Bronchial epithelial cell (primary cell): ENCODE measurements at regions not wholly inside any gene's neighbourhood (a gene's known extent, or its start where the extent isn't known, plus 50 kb on each side); places are given as distances from the start of the nearest gene placed in this dataset.
A peak's percentile ranks its signal among the peaks of the same experiment; 100 is the strongest.

Experiments
- DNase-seq: peaks from one replicate; pipeline ENCODE4 v3.0.0-alpha.2; 2010; ENCODE audit warnings: low read depth
- FAIRE-seq: peaks from 2 replicates; lab custom pipeline; 2011; peaks lifted over from hg19 to GRCh38; lab: Jason Lieb, UNC
- H3K27me3 ChIP-seq: 2 replicates; pipeline ENCODE4 v1.5.1; 2011; ENCODE audit warnings: low read length; ENCODE audit not compliant: control insufficient read depth, insufficient read depth
- H3K36me3 ChIP-seq: 2 replicates; pipeline ENCODE4 v1.5.1; 2011; ENCODE audit warnings: low read length; ENCODE audit not compliant: control insufficient read depth, insufficient read depth
- H3K4me3 ChIP-seq: 2 replicates; pipeline ENCODE4 v1.5.1; 2011; ENCODE audit warnings: mild to moderate bottlenecking, low read depth, low read length, control low read depth
- TF ChIP-seq, protein P1 (sequence below): IDR thresholded peaks from 2 replicates; pipeline ENCODE4 v1.5.1; 2011; ENCODE audit warnings: mild to moderate bottlenecking, moderate library complexity, low read length, control low read depth, inconsistent platforms; ENCODE audit not compliant: insufficient read depth, severe bottlenecking

- Histone ChIP-seq H3K4me3 (no peak overlapping the region), H3K36me3 (no peaks in the 10 kb centered on the region), H3K27me3 (no peaks in the 10 kb centered on the region)
- no peak for DNase-seq
- TF ChIP-seq, protein P1, sequence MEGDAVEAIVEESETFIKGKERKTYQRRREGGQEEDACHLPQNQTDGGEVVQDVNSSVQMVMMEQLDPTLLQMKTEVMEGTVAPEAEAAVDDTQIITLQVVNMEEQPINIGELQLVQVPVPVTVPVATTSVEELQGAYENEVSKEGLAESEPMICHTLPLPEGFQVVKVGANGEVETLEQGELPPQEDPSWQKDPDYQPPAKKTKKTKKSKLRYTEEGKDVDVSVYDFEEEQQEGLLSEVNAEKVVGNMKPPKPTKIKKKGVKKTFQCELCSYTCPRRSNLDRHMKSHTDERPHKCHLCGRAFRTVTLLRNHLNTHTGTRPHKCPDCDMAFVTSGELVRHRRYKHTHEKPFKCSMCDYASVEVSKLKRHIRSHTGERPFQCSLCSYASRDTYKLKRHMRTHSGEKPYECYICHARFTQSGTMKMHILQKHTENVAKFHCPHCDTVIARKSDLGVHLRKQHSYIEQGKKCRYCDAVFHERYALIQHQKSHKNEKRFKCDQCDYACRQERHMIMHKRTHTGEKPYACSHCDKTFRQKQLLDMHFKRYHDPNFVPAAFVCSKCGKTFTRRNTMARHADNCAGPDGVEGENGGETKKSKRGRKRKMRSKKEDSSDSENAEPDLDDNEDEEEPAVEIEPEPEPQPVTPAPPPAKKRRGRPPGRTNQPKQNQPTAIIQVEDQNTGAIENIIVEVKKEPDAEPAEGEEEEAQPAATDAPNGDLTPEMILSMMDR: no peak
- no peak for FAIRE-seq
These were observed 75.0 kb upstream of the ESX1 start for GRCh38 chrX:104329731-104330130.

GRCh38 chrX:104325213-104325585 is 70.5 kb upstream of the ESX1 start:
- Histone ChIP-seq H3K36me3 (no peaks in the 10 kb centered on the region), H3K4me3 (no peak overlapping the region), H3K27me3 (no peaks in the 10 kb centered on the region)
- TF ChIP-seq, protein P1: no peak
- peak; percentile 80 for DNase-seq
- no peak for FAIRE-seq

GRCh38 chrX:104324461-104325212 is 69.9 kb upstream of the ESX1 start:
- no peaks in the 10 kb centered on the region for H3K36me3 ChIP-seq
- DNase-seq: no peak
- no peaks in the 10 kb centered on the region for H3K27me3 ChIP-seq
- no peak for FAIRE-seq
- no peak overlapping the region for H3K4me3 ChIP-seq
- TF ChIP-seq, protein P1: no peak

- no peaks in the 10 kb centered on the region for H3K36me3 ChIP-seq
- TF ChIP-seq, protein P1: no peak
- FAIRE-seq (no peak), DNase-seq (no peak)
- no peak overlapping the region for H3K4me3 ChIP-seq
- H3K27me3 ChIP-seq: no peaks in the 10 kb centered on the region
These were observed 64.6 kb upstream of the ESX1 start for GRCh38 chrX:104319346-104319745.

DNA sequence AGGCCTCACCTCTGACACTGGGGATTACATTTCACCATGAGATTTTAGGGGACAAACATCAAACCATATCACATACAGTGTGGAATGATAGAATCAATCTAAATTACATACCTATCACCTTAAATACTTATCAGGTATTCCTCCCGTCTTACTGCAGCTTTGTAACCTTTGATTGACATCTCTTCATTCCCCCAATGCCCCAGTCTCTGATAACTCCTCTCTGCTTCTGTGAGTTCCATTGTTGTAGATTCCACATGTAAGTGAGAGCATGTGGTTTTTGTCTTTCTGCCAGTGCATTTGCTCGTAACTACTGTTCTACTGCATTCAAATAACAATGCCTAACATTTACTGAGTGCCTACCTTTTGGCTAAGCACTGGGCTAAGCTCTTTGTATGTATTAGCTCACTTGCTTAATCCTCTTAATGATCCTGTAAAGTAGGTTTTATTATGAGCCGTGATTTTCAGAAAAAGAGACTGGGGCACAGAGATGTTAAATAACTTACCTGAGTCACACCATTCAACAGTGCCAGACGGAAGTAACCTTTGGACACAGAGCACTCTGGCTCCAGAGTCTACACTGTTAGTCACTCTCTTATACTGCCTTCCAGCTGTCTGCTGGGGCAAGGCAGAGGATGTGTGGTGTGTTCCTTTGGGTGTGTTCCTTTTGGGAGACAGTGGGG is 63.7 kb upstream of the ESX1 start:
- Histone ChIP-seq H3K36me3 (no peaks in the 10 kb centered on the region), H3K27me3 (no peaks in the 10 kb centered on the region), H3K4me3 (no peak overlapping the region)
- FAIRE-seq (no peak), DNase-seq (peak; percentile 85)
- TF ChIP-seq, protein P1: no peak
